Ascending aorta (tissue), 2 donors: ENCODE measurements at regions not wholly inside any gene's neighbourhood (a gene's known extent, or its start where the extent isn't known, plus 50 kb on each side); places are given as distances from the start of the nearest gene placed in this dataset.

ENCODE experiments used
- DNase-seq, 2 donors: peaks; one replicate each; pipeline ENCODE4 v3.0.0-alpha.2; 2019; ENCODE audit warnings: low spot score in 2 of 2
- H3K27ac ChIP-seq, 2 donors: fragments of 200-600 bp; sonication (generic); one replicate each; pipeline ENCODE4 v1.5.1; 2016 to 2017; ENCODE audit warnings: mild to moderate bottlenecking in 1 of 2
- H3K27me3 ChIP-seq: fragments of 200-600 bp; sonication (generic); one replicate; pipeline ENCODE4 v1.5.1; 2017
- H3K36me3 ChIP-seq, 2 donors: fragments of 200-600 bp; sonication (generic); one replicate each; pipeline ENCODE4 v1.5.1; 2016
- H3K4me1 ChIP-seq, 2 donors: fragments of 200-600 bp; sonication (generic); one replicate each; pipeline ENCODE4 v1.5.1; 2016 to 2017; ENCODE audit warnings: mild to moderate bottlenecking in 1 of 2
- H3K4me3 ChIP-seq, 2 donors: fragments of 200-600 bp; sonication (generic); one replicate each; pipeline ENCODE4 v1.5.1; 2016 to 2017; ENCODE audit warnings: mild to moderate bottlenecking in 1 of 2
- H3K9me3 ChIP-seq, 2 donors: fragments of 200-600 bp; sonication (generic); one replicate each; pipeline ENCODE4 v1.5.1; 2016
- intact Hi-C: fragments of 100-400 bp; cut with DNase I; formaldehyde crosslinking; loops from one replicate; pipeline ENCODE4 v1.15.1; 2023
- TF ChIP-seq, protein P1 (sequence below), 3 experiments: fragments of 200-600 bp in 2 of 3; fragments of 450-650 bp in 1 of 3; sonication (generic) in 2 of 3; IDR thresholded peaks; one replicate each; pipeline ENCODE4 v1.5.1; 2016 to 2019; ENCODE audit warnings: antibody characterized with exemption in 3 of 3, mild to moderate bottlenecking in 1 of 3, moderate library complexity in 1 of 3

DNA sequence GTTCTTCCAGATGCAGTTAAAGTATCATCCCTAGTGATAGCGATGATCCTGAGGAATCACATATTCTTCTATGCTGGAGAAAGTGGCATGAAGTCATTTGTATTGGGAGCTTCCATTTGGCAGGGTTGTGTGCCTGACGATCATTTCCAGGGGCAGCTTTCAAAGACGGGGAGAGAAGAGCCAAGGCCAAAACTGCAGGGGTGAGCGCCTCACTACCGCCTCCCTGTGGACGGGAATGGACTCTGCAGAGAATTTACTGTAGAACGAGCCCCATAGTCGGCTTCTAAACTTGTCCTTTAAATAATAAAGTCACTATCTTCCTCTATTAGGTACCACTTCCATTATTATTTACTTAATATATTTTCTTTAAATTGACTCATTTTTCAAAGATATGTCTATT is 555.9 kb upstream of the TMEM132C start:
- Histone ChIP-seq H3K27me3 (no peaks in the 10 kb centered on the region), H3K36me3 (no peaks in the 10 kb centered on the region), H3K27ac (no peak overlapping the region), H3K4me3 (no peak overlapping the region), H3K4me1 (no peaks in the 10 kb centered on the region), H3K9me3 (no peaks in the 10 kb centered on the region)
- intact Hi-C loops: no loop called here
- no peak for DNase-seq
- TF ChIP-seq, protein P1, sequence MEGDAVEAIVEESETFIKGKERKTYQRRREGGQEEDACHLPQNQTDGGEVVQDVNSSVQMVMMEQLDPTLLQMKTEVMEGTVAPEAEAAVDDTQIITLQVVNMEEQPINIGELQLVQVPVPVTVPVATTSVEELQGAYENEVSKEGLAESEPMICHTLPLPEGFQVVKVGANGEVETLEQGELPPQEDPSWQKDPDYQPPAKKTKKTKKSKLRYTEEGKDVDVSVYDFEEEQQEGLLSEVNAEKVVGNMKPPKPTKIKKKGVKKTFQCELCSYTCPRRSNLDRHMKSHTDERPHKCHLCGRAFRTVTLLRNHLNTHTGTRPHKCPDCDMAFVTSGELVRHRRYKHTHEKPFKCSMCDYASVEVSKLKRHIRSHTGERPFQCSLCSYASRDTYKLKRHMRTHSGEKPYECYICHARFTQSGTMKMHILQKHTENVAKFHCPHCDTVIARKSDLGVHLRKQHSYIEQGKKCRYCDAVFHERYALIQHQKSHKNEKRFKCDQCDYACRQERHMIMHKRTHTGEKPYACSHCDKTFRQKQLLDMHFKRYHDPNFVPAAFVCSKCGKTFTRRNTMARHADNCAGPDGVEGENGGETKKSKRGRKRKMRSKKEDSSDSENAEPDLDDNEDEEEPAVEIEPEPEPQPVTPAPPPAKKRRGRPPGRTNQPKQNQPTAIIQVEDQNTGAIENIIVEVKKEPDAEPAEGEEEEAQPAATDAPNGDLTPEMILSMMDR (IDR thresholded peaks at IDR 0.05): no peak

DNA sequence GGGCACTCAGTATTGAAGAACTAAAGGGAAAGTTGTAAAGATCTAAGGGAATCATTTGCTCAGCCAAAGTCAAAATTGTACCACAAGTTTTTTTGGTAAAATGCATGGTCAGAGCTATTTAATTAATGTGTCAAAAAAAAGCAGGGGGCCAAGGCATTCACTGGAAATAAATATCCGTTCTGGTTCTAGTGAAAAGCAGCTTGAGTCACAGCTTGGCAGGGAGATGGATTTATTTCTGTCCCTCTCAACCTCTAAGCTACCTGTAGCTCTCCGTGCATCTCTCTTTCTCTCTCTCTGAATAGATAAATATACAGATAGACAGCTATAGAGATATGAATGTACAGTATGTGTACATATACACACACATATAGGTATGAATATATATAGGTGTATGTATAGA is 554.4 kb upstream of the TMEM132C start:
- no peak overlapping the region for H3K27ac ChIP-seq
- no peaks in the 10 kb centered on the region for H3K27me3 ChIP-seq
- intact Hi-C loops: no loop called here
- no peak overlapping the region for H3K4me3 ChIP-seq
- no peak for DNase-seq
- H3K4me1 ChIP-seq: no peaks in the 10 kb centered on the region
- H3K9me3 ChIP-seq: no peaks in the 10 kb centered on the region
- H3K36me3 ChIP-seq: no peaks in the 10 kb centered on the region
- TF ChIP-seq, protein P1 (IDR thresholded peaks at IDR 0.05): no peak

DNA sequence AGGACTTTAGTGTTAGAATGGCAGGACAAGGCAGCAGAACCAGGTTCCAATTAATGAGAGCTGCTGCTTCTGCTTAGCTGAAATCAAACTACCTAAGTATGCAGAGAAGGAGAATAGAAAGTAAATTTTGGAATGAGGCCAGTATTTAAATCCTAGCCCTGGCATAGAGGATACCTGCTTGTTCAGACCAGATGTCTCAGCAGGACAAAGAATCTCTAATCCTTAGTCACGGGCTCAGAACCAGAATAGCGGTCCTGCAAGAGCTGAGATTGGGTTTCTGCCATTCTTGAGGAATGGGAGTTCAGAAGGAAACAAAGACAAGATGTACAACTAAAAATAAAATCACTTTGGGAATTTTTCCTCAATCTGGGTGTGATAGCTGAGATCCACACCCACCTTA is 550.8 kb upstream of the TMEM132C start:
- Histone ChIP-seq H3K4me3 (no peak overlapping the region), H3K36me3 (no peaks in the 10 kb centered on the region), H3K9me3 (no peaks in the 10 kb centered on the region), H3K27me3 (no peaks in the 10 kb centered on the region), H3K4me1 (no peaks in the 10 kb centered on the region), H3K27ac (no peak overlapping the region)
- DNase-seq: no peak
- TF ChIP-seq, protein P1 (IDR thresholded peaks at IDR 0.05): no peak
- intact Hi-C loops: no loop called here

DNA sequence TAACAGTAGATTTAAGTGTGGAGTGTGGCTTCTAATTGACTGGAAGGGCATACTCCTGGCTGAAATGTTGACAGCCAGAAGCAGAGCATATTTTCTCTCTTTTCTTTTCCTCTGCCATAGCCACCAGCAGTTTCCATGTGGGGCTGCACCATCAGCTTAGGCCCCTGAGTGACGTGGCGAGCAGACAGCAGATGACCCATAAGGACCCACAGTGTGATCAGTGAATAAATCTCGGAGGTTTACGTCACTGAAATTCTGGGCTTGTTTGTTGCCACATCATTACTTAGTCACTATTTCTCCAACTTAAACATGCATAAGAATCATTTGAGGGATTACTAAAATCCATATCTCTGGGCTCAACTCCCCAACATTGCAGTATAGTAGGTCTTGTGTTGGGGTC is 549.7 kb upstream of the TMEM132C start:
- no peaks in the 10 kb centered on the region for H3K4me1 ChIP-seq
- H3K27ac ChIP-seq: no peak overlapping the region
- no peak overlapping the region for H3K4me3 ChIP-seq
- H3K36me3 ChIP-seq: no peaks in the 10 kb centered on the region
- DNase-seq: no peak
- intact Hi-C loops: no loop called here
- H3K9me3 ChIP-seq: no peaks in the 10 kb centered on the region
- TF ChIP-seq, protein P1 (IDR thresholded peaks at IDR 0.05): no peak
- no peaks in the 10 kb centered on the region for H3K27me3 ChIP-seq

DNA sequence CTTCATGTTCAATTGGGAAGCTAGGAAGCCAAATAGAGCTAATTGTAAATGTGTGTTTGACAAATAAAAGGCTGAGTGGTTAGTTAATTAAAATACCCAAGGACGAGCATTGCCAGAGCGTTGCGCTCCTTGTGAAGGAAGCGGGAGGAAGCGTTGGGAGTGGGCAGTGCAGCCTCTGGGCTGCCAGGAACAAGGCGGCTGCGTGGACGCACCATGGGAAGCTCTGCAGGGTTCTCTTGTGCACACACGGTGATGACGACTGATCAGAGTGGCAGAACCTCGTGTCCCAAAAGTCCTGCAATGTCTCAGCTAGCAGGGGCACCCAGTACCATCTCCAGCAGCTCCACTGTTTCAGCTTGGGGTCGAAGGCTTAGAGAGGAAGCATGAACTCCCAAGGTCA is 546.6 kb upstream of the TMEM132C start:
- Histone ChIP-seq H3K27ac (no peak overlapping the region), H3K9me3 (no peaks in the 10 kb centered on the region), H3K4me3 (no peak overlapping the region), H3K4me1 (no peaks in the 10 kb centered on the region), H3K36me3 (no peaks in the 10 kb centered on the region), H3K27me3 (no peaks in the 10 kb centered on the region)
- intact Hi-C loops: no loop called here
- TF ChIP-seq, protein P1 (IDR thresholded peaks at IDR 0.05): no peak
- no peak for DNase-seq

DNA sequence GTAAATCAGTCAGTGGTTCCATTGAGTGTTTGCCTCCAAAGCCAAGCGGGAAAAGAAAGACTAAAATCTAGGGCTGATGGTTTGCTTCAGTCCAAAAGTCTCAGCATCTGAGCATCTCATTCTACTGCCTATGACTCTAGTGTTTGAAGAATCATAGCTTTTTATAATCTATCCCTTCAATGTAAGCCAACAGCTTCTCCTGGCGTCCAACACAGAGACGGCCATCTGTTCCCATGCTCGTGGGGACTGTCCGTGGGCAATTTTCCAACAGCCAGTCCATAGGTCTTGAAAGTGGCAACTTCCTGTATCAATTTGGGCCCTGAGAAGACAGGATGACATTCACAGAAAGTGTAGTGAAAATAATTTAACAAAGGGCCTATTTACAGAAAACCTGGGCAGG is 544.4 kb upstream of the TMEM132C start:
- Histone ChIP-seq H3K27ac (no peak overlapping the region), H3K4me1 (no peaks in the 10 kb centered on the region), H3K27me3 (no peaks in the 10 kb centered on the region), H3K36me3 (no peaks in the 10 kb centered on the region), H3K4me3 (no peak overlapping the region), H3K9me3 (no peaks in the 10 kb centered on the region)
- intact Hi-C loops: no loop called here
- TF ChIP-seq, protein P1 (IDR thresholded peaks at IDR 0.05): no peak
- DNase-seq: no peak
